ENCODE measurements at regions not wholly inside any gene's neighbourhood (a gene's known extent, or its start where the extent isn't known, plus 50 kb on each side); places are given as distances from the start of the nearest gene placed in this dataset.

DNA sequence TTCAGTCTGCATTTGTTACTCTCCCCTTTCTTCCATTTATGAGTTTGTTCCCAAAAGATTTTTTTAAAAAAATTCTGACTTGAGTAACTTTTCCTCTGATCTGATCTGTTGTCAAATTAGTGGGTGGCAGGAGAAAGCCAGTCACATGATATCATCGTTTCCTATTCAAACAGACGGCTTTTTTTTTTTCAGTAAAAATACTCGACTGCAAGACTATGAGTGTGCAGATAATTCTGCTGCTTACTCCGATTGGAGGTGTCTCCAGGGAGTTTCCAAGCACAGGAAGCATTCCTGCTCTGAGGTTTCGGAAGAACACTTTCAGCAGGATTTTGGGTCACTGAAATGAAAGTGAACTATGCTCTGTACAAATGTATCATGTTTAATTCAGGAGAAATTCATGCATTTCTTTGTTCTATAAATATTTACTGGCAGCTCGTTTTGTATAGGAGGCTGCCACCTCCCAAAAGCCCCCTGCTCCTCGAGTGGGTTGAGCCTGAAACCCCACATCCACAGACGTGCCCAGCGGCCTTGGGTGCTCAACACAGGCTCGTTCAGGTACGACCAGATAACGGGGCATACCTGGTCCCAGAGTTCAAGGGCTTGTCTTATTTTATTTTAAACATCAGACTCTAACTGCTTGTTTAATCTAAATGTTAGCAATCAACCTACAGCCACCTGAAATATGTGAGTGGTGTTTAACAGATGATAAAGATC lies 126.9 kb upstream of the ZNF516 start:
- TF ChIP-seq POLR2A (IDR thresholded peaks at IDR 0.05; ENCODE audit: low read depth, low read length) (no peak), TAF1 (IDR thresholded peaks at IDR 0.05; ENCODE audit: borderline replicate concordance, low read depth, low read length) (no peak), POLR2AphosphoS5 (IDR thresholded peaks at IDR 0.05; ENCODE audit: low read depth, low read length) (no peak)
